Naive thymus-derived CD8-positive, alpha-beta T cell (primary cell): ENCODE measurements at regions not wholly inside any gene's neighbourhood (a gene's known extent, or its start where the extent isn't known, plus 50 kb on each side); places are given as distances from the start of the nearest gene placed in this dataset.
A peak's percentile ranks its signal among the peaks of the same experiment; 100 is the strongest.

Source experiments
- ATAC-seq, 2 donors: fragments of 150-1000 bp; cut with Tn5 transposase in 1 of 2; sonication (Bioruptor Pico), chemical (Tn5 transposase) in 1 of 2; 1 replicate in 1 of 2; 2 replicates in 1 of 2; pipeline ENCODE4 v1.10.0; 2021; ENCODE audit warnings: mild to moderate bottlenecking in 2 of 2, moderate library complexity in 2 of 2
- POLR2A ChIA-PET: fragments of 350-600 bp; sonication (Branson Sonifier 250); formaldehyde crosslinking; loops from one replicate; lab custom pipeline; 2021; ENCODE audit warnings: antibody characterized with exemption; lab: Charles Lee
- DNase-seq, 10 donors: peaks; one replicate each; pipeline versions ENCODE4 v3.0.0 to v3.0.0-alpha.2; 2020 to 2022
- H3K27ac Mint-ChIP-seq, 10 donors: one replicate each; pipeline ENCODE4 v1.8.0; 2020 to 2022; ENCODE audit warnings: mild to moderate bottlenecking in 10 of 10, mixed read lengths in 10 of 10, moderate library complexity in 4 of 10, inconsistent platforms in 1 of 10
- H3K27me3 Mint-ChIP-seq, 5 donors: one replicate each; pipeline ENCODE4 v1.8.0; 2021 to 2022; ENCODE audit warnings: mixed read lengths in 5 of 5
- H3K36me3 Mint-ChIP-seq, 3 donors: one replicate each; pipeline ENCODE4 v1.8.0; 2020 to 2022; ENCODE audit warnings: mixed read lengths in 3 of 3, mild to moderate bottlenecking in 2 of 3, inconsistent platforms in 1 of 3
- H3K4me1 Mint-ChIP-seq, 4 donors: one replicate each; pipeline ENCODE4 v1.8.0; 2021 to 2022; ENCODE audit warnings: mixed read lengths in 4 of 4
- H3K4me3 Mint-ChIP-seq, 10 donors: one replicate each; pipeline ENCODE4 v1.8.0; 2020 to 2022; ENCODE audit warnings: mild to moderate bottlenecking in 10 of 10, mixed read lengths in 10 of 10, moderate library complexity in 6 of 10, inconsistent platforms in 1 of 10
- H3K9me3 Mint-ChIP-seq, 9 donors: one replicate each; pipeline ENCODE4 v1.8.0; 2020 to 2022; ENCODE audit warnings: mixed read lengths in 9 of 9, mild to moderate bottlenecking in 3 of 9, inconsistent platforms in 1 of 9, moderate library complexity in 1 of 9

DNA sequence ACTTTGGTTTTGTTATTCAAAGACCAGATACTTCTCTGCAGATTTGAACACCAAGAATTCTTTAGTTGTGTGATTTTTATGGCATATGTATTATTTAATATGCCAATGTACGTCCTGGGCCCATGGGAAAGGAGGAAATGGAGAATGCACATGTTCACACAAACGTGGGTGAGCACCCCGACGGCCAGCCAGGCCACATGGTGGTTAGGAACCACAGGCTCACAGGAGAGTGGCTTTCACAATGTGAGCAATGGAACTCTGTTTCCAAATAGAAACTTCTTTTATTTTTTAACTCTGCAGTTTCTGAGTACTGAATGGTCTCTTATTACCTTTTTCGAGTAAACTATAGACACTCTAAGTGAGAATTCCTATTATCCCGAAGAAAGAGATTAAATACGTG is 58.0 kb upstream of the UNC5C start:
- DNase-seq = no peak
- POLR2A ChIA-PET = no interaction called here
- H3K27ac Mint-ChIP-seq = no peak overlapping the region
- H3K4me3 Mint-ChIP-seq = no peak overlapping the region
- H3K27me3 Mint-ChIP-seq = peaks cover 0 to 14% (median 0%) of the 10 kb centered on the region in 5 donors
- H3K9me3 Mint-ChIP-seq = no peaks in the 10 kb centered on the region
- no peak for ATAC-seq
- H3K4me1 Mint-ChIP-seq = no peaks in the 10 kb centered on the region
- no peaks in the 10 kb centered on the region for H3K36me3 Mint-ChIP-seq

DNA sequence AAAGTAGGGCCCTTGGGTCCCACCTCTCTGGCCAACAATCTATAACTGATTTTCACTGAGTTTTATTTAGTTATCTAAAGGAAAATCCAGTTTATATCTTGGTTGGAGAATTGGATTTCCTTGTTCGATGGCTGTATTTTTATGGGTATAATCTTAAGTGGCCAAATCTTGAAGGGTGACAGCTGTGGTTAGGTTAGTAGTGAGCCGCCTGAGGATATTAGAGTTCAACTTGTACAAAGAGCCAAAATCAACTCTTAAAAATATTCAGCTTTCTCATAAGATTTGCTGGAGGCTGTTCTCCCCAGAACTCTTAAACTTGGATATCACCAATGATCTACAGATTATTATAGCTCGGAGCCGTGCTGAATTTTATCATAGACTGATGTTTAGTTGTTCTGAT is 54.6 kb upstream of the UNC5C start:
- H3K4me1 Mint-ChIP-seq = no peaks in the 10 kb centered on the region

DNA sequence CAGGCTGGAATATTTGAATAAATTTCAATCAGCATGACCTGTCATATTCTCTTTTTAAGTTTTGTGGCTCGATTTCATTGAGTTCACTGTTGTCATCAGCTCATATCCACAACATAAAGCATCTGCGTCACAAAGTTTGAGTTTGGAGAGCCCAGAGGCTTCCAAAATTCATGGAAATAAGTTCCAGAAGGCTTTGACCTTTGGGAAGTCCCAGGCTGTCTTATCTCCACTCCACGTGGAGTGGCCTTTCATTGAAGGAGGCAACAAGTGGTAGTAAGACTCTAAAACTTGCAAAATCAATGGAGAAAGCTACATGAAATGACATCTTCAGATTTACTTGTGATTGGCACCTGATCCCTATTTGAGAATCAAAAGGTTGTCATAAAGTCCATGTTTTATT is 54.1 kb upstream of the UNC5C start:
- no peak overlapping the region for H3K27ac Mint-ChIP-seq
- ATAC-seq (no peak), DNase-seq (no peak)
- POLR2A ChIA-PET = no interaction called here
- H3K4me3 Mint-ChIP-seq = no peak overlapping the region
- peaks cover 0 to 4% (median 0%) of the 10 kb centered on the region in 9 donors for H3K9me3 Mint-ChIP-seq
- no peaks in the 10 kb centered on the region for H3K36me3 Mint-ChIP-seq
- no peaks in the 10 kb centered on the region for H3K4me1 Mint-ChIP-seq
- peaks cover 0 to 13% (median 0%) of the 10 kb centered on the region in 5 donors for H3K27me3 Mint-ChIP-seq

More for the DNA sequence above, 54.6 kb upstream of the UNC5C start:
- POLR2A ChIA-PET = no interaction called here
- Mint-ChIP-seq H3K36me3 (no peaks in the 10 kb centered on the region), H3K9me3 (peaks cover 0 to 4% (median 0%) of the 10 kb centered on the region in 9 donors), H3K27me3 (peaks cover 0 to 14% (median 0%) of the 10 kb centered on the region in 5 donors), H3K27ac (no peak overlapping the region), H3K4me3 (no peak overlapping the region)
- DNase-seq (no peak), ATAC-seq (no peak)

DNA sequence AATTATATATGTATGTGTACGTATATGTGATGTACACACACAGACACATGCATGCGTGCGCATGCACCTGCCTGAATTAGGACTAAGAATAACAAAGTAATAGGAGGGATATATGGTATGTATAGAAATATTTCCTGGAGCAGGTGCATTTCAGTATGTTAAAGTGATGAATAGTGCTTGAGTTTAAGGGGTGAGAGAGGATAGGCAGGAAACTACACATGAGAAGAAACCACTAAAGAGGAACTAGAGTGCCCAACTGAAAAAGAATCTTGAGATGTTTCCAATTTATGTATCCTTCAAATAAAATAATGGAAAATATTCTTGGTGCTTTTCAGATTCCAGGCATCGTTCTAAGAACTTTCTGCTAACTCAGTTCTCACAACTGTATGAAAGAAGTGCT is 52.6 kb upstream of the UNC5C start:
- peaks cover 0 to 6% (median 0%) of the 10 kb centered on the region in 5 donors for H3K27me3 Mint-ChIP-seq
- no peak for ATAC-seq

DNA sequence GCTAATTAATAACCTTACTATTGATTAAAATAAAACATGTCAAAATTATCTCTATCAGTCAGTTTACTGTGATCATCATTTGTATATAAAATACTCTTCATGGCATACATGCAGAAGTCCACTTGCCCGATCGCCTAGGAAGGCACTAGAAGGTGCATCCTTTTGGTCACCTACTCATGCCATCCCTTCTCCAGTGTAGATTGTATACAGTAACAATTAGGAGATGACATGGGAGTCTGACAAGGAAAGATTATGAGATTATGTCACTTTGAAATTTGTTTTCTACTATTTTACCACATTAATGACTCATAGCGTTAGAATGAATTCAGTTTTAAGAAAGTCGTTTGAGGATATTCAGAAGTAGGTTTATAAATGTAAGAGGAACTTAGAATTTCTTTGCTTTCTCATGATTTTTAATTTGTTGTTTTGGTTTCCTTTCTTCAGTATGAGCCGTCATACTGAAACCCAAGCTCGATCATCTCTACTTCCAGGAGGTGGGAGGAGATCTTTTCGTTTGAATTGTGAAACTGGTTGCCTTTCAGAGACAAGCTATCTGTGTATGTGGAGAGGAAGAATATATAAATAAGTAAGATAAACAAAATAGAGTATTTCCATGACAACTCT is 51.1 kb upstream of the UNC5C start:
- no peaks in the 10 kb centered on the region for H3K4me1 Mint-ChIP-seq
- POLR2A ChIA-PET = no interaction called here
- ATAC-seq (no peak), DNase-seq (no peak)
- H3K27ac Mint-ChIP-seq = no peak overlapping the region
- peak overlapping the region in 1 of 10 donors; percentile 36 for H3K4me3 Mint-ChIP-seq
- peaks cover 0 to 6% (median 2%) of the 10 kb centered on the region in 5 donors for H3K27me3 Mint-ChIP-seq
- H3K9me3 Mint-ChIP-seq = peaks cover 0 to 4% (median 0%) of the 10 kb centered on the region in 9 donors
- H3K36me3 Mint-ChIP-seq = no peaks in the 10 kb centered on the region

More for the DNA sequence above, 52.6 kb upstream of the UNC5C start:
- no peak overlapping the region for H3K4me3 Mint-ChIP-seq
- no peaks in the 10 kb centered on the region for H3K36me3 Mint-ChIP-seq
- H3K27ac Mint-ChIP-seq = no peak overlapping the region
- no peaks in the 10 kb centered on the region for H3K4me1 Mint-ChIP-seq
- POLR2A ChIA-PET = no interaction called here
- no peak for DNase-seq
- H3K9me3 Mint-ChIP-seq = peaks cover 0 to 4% (median 0%) of the 10 kb centered on the region in 9 donors
